GM19240 (cell line): ENCODE measurements at regions not wholly inside any gene's neighbourhood (a gene's known extent, or its start where the extent isn't known, plus 50 kb on each side); places are given as distances from the start of the nearest gene placed in this dataset.

ENCODE experiments used
- DNase-seq: peaks from one replicate; pipeline ENCODE4 v3.0.0; 2011; ENCODE audit warnings: low spot score; ENCODE audit not compliant: insufficient read length

GRCh38 chr2:16565481-16565880 lies 100.2 kb downstream of the CYRIA start:
- DNase-seq, result no peak

DNA sequence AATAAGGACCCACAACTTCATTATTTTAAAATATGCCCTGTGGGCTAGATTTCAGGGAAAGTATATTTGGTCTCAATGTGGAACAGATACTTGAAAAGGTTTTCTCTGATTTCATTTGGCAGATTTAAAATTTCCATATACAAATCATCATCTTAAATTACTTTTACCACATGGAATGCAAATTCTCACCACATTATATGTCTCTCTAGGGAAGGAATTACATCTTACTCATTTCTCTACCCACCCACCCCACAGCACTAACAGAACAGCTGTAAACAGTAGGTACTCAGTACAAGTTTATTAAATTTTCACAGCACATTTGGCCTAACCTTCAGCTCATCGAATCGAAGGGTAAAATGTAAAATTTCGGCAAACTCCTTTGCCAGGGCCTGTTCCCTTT lies 104.0 kb downstream of the CYRIA start:
- DNase-seq, result no peak

DNA sequence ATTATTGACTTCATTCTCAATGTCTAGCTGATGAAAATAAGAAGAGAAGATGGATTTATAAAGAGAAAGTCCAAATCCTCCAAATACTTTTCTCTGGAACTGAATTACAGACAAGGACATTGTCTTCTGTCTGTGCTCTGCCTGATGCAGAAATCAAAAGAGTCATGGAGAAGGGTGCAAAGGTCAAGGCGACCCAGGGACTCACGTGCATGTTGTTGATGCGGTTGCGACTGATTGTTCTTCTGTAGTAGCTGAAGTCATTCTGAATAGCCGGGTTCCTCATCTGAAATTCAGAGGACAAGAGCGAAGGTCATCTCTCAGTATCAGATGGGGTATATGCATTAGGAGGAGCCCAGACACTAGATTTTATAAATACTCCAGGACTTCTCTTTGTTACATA lies 104.4 kb downstream of the CYRIA start:
- DNase-seq, result no peak

- no peak for DNase-seq
These were observed 106.2 kb downstream of the CYRIA start for GRCh38 chr2:16559278-16560067.

DNA sequence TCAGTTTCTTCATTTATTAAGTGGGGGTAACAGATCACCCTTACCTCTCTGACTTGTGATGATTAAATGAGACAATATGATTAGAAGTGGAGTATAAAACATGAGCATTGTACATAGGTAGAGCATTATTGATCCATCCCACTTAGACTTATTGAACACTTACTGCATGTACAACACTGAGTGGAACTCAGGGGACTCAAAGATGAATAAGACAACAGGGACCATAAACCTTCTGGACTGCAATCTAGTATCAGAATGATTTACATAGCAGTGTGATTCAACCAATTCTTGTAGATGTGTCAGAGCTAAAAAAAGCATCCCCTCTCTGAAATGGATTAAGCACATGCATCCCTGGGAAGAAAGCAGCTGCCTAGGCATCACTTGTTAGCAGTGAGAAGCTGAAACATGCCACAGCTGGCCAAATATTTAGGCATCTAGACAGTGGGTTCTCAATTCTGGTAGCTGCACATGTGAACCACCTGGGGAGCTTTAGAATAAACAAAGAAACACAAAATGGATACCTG lies 111.5 kb downstream of the CYRIA start:
- no peak for DNase-seq

GRCh38 chr2:16553226-16553625 lies 112.4 kb downstream of the CYRIA start:
- DNase-seq, result no peak

DNA sequence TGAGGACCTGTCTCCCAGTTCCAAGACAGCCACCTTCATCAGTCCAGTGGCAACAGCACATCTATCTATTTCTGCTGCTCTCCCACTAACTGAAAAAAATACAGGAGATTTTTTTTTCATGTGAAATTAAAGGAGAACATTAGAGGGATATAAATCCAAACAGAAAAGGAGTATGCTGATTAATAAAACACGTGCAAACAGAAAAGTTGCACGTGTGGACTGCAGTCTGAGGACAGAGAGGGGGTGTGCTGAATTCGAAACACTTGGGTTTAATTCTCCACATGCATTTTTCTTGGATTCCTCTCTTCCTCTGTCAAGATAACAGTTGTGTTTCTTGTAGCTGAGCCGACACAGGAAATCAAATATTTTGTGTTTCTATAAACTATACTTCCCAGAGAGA lies 113.4 kb downstream of the CYRIA start:
- no peak for DNase-seq

DNA sequence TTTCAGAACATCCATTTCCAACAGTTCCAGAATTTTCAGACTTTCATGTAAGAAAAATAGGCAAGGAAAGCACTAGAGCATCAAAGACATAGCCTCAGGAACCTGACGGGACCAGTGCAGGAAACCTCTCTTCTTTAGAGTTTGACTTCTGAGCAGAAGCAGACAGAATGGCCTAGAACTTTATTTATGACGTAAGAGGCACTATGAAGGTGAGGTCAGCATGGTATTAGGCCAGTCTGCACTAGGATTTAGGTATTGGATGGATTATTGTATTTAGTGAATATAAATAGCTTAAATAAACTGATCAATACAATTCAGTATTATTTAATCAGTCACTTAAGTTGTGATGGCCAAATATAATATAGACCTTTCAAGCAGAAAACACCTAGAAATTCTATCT lies 117.6 kb downstream of the CYRIA start:
- DNase-seq, result no peak

DNA sequence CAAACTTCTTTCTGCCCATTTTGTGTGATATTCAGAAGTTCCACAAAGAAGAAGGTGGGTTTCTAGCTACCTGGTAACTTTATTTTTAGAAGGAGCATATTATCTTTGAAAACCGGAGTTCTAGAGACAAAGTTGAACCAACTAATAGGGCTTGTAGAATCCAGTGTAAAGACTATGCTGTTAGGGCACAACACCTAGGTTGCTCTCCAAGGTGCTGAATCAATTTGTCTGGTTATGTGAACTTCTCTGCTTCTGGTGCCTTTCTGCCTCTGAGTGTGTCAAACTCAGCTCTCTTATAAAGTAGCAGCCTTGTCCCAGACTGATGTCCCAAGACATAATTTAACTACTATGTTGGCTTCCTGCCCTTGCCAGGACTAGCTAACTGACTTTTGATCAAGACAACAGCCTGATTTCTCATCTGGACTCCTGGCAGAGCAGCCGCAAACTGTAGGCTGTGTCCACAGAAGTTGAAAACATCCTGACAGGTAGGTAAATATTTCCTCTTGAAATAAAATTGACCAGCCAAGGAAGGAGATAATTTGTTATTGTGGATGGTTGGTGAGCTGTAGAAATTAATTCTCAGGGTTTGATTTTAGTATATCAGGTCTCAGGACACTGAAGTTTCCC lies 119.4 kb downstream of the CYRIA start:
- DNase-seq, result no peak

DNA sequence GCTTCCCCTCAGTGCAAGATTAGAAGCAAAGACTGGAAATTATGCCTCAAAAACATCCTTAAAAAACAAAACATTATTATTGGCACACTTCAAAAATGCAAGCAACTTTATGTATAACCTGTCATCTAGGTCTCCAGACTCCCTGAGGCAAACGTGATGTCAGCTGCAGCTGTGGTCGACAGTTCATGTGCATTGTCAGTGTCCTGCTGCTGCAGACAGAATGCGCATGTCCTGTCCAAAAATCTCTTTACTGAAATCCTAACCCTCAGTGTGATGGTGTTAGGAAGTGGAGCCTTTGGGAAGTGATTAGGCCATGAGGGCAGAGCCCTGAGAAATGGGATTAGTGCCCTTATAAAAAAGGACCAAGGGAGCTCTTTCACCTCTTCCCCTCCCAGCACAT lies 126.9 kb downstream of the CYRIA start:
- no peak for DNase-seq

DNA sequence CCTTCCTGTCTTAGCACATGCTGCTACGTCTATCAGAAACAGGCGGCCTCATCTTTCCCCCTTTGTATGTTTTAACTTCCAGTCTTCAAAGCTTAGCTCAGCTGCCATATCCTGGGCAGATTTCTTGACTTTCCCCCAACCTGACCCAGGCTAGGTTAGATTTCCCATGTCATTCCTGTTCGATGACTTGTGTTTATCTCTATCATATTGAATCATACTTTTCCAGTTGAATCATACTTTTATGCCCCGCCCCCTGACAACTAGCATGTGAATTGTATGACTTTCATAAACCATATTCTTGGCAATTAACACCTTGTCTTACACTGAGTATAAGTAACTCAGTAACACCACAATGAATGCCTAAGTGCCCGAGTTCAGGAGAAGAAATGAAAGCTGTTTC lies 128.3 kb downstream of the CYRIA start:
- no peak for DNase-seq

DNA sequence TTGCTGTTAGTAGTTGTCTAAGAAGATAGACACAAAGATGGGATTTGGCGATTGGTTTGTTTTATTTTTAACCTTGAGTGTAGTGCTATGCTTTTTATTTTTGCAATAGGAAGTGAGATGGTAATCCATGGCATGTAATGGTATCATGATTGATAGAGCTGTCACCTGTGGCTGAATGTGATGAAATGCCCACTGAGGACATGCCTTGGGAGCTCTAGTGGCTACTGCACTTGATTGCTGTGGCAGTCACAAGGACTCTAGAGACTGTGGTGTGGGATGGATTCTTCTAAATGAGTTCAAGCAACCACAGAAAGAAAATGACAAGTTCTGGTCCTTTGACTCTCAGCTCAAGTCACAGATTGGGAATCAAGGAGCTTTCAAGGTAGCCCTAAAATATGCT lies 139.4 kb downstream of the CYRIA start:
- DNase-seq, result no peak

DNA sequence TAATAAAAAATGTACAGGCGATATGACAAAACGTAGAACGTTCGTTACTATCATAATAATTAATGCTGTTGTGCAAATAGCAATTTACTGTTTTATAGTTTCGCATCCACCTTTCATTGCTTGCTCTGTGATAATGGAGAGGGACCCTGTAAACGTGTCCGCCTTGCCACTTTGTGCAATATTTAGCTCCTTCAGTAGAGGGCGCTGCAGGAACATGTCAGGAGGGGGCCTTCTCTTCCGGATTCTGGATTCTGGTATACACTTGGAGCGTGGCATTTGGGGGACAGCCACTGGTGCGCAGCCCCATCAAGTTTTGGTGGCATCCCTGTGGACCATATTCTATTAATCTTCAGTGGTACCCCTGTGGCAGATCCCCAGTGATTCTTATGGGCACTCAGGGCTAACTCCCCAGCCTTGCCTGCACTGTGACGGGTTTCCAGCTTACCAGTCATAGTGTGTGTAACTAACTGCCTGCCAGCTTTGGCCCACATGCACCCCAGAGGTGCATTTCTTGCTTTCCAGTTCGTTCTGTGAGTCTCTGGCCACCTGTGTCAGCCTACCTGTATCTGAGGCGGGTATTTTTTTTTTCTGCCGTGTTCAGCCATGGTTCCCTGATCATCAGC lies 140.3 kb downstream of the CYRIA start:
- no peak for DNase-seq

GRCh38 chr2:16523711-16524110 lies 141.9 kb downstream of the CYRIA start:
- DNase-seq, result no peak

- DNase-seq, result no peak
These were observed 143.4 kb downstream of the CYRIA start for GRCh38 chr2:16522031-16522831.

DNA sequence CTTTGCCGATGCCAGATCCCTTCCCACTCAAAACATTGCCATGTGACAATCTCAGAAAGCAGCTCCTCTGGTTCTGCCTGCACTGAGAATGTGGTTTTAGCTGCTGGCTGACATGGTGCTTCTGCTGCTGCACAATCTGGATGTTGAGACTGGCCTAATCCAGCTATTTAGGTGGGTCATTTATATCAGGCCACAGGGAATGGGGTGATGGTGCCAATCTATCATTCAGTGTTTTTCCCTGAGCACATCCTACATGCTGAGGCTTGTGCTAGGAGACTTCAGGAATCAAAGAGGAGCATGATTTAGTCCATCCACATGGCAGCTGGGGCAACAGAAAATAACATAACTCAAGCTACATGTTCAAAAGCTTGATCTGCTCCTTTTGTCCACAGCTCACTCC lies 144.7 kb downstream of the CYRIA start:
- no peak for DNase-seq

- no peak for DNase-seq
These were observed 149.9 kb downstream of the CYRIA start for GRCh38 chr2:16515696-16516095.

DNA sequence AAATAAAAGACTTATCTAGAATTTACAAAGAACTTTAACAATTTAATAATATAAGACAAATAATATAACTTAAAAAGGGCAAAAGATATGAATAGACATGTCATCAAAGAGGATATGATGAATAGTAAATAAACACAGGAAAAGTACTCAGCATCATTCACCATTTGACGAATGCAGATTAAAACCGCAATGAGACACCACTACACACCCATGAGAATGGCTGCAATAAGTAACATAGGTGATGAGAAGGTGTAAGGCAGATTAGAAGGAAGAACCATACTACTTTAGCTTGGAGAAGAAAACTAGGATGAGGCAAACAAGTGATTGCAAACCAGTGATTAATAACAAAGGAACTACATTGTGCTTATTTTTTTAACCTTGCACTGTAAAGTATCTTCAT lies 152.0 kb downstream of the CYRIA start:
- DNase-seq, result no peak

DNA sequence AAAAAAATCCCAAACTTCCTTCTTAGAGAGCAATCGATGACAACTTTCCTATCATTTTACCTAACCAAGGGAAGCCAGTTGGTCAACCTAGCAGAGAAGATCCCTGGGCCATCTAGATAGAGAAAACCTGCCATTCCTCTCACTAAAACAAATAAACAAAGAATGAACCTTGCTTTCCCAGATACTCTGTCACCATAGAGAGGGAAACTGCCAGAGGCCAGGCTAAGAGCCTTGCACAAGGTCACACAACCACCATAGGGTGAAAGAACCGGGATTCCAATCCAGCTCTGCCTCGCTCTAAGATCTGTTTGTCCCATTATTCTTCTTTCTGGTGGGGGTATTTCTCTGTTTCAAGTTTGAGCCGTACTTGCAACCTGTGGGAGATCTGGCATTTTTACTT lies 154.6 kb downstream of the CYRIA start:
- no peak for DNase-seq

GRCh38 chr2:16509042-16509441 lies 156.6 kb downstream of the CYRIA start:
- no peak for DNase-seq

DNA sequence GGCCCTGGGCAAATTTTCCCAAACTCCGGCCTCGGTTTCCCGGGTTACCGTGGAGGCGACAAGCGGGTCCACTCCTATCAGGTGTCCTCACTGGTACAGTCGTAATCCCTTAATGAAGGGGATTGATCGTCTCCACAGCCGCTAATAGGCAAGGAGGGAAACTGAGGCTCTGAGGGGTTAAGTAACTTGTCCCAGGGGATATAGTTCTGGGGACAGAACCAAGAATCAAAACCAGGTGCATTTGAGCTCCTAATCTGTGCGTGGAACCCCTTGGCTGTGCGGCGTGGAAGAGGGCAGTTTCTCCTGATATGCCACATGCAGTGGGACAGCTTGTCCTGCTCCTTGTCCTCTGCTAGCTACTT lies 157.2 kb downstream of the CYRIA start:
- DNase-seq, result no peak
